ENCODE measurements at regions not wholly inside any gene's neighbourhood (a gene's known extent, or its start where the extent isn't known, plus 50 kb on each side); places are given as distances from the start of the nearest gene placed in this dataset.

- H3K4me3 ChIP-seq (ENCODE audit: low read length) = no peak overlapping the region
- no peak for DNase-seq (ENCODE audit: low read depth)
- TF ChIP-seq CTCF (conservative IDR thresholded peaks at IDR 0.05; ENCODE audit: low read depth, low read length) = no peak
Observed at GRCh38 chr13:50460358-50460757, 383.1 kb downstream of the DLEU7 start.

- no peak overlapping the region for H3K4me3 ChIP-seq (ENCODE audit: low read length)
- no peak for TF ChIP-seq CTCF (conservative IDR thresholded peaks at IDR 0.05; ENCODE audit: low read depth, low read length)
- DNase-seq (ENCODE audit: low read depth) = no peak
Observed at GRCh38 chr13:50461189-50461588, 382.3 kb downstream of the DLEU7 start.

GRCh38 chr13:50463719-50464118 lies 379.8 kb downstream of the DLEU7 start:
- TF ChIP-seq CTCF (conservative IDR thresholded peaks at IDR 0.05; ENCODE audit: low read depth, low read length) = no peak
- no peak overlapping the region for H3K4me3 ChIP-seq (ENCODE audit: low read length)
- no peak for DNase-seq (ENCODE audit: low read depth)

GRCh38 chr13:50464349-50465251 lies 378.9 kb downstream of the DLEU7 start:
- no peak overlapping the region for H3K4me3 ChIP-seq (ENCODE audit: low read length)
- DNase-seq (ENCODE audit: low read depth) = no peak
- TF ChIP-seq CTCF (conservative IDR thresholded peaks at IDR 0.05; ENCODE audit: low read depth, low read length) = no peak

- TF ChIP-seq CTCF (conservative IDR thresholded peaks at IDR 0.05; ENCODE audit: low read depth, low read length) = no peak
- no peak for DNase-seq (ENCODE audit: low read depth)
- no peak overlapping the region for H3K4me3 ChIP-seq (ENCODE audit: low read length)
Observed at GRCh38 chr13:50466456-50466855, 377.0 kb downstream of the DLEU7 start.

GRCh38 chr13:50467156-50468110 lies 376.1 kb downstream of the DLEU7 start:
- TF ChIP-seq CTCF (conservative IDR thresholded peaks at IDR 0.05; ENCODE audit: low read depth, low read length) = no peak
- H3K4me3 ChIP-seq (ENCODE audit: low read length) = no peak overlapping the region
- DNase-seq (ENCODE audit: low read depth) = no peak
